PFSK-1 (cell line): ENCODE measurements at regions not wholly inside any gene's neighbourhood (a gene's known extent, or its start where the extent isn't known, plus 50 kb on each side); places are given as distances from the start of the nearest gene placed in this dataset.

ENCODE experiments used
- FOXP2 ChIP-seq: optimal IDR thresholded peaks from 2 replicates; pipeline ENCODE3; 2011; ENCODE audit warnings: borderline replicate concordance, control low read depth, inconsistent platforms; ENCODE audit not compliant: insufficient read depth; ENCODE audit errors: extremely low read length, extremely low read depth
- POLR2AphosphoS5 ChIP-seq: IDR thresholded peaks from 2 replicates; pipeline ENCODE4 v1.6.1; 2012; ENCODE audit warnings: low read depth, mild to moderate bottlenecking, control low read depth, low read length, moderate library complexity
- SIN3A ChIP-seq: IDR thresholded peaks from 2 replicates; pipeline ENCODE4 v1.6.1; 2012; ENCODE audit warnings: mild to moderate bottlenecking, low read length, moderate library complexity, borderline replicate concordance; ENCODE audit not compliant: insufficient read depth
- TAF1 ChIP-seq: IDR thresholded peaks from 2 replicates; pipeline ENCODE4 v1.6.1; 2012; ENCODE audit warnings: low read length, control low read depth, borderline replicate concordance; ENCODE audit not compliant: insufficient read depth
- TF ChIP-seq, protein P1 (sequence below), 2 experiments: IDR thresholded peaks; 2 replicates each; pipeline versions ENCODE4 v1.6.1 to v1.8.0; 2011 to 2012; ENCODE audit warnings: low read depth in 2 of 2, low read length in 2 of 2, control low read depth in 1 of 2, inconsistent platforms in 1 of 2, mild to moderate bottlenecking in 1 of 2, moderate library complexity in 1 of 2; ENCODE audit not compliant: insufficient read depth in 1 of 2

DNA sequence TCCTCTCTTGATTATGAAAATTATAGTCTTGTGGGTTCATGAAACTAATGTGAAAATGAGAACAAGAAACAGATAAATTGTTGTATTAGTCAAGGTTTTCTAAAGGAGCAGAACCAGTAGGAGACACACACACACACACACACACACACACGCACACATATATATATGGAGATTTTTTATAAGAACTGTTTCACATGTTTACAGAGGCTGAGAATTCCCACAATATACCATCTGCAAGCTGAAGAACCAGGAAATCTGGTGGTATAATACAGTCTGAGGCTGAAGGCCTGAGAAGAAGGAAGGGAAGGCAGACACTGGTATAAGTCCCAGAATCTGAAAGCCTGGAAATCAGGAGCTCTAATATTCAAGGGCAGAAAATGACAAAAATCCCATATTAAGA lies 70.9 kb upstream of the RGS18 start:
- TF ChIP-seq SIN3A, result no peak
- TF ChIP-seq TAF1, result no peak
- TF ChIP-seq POLR2AphosphoS5, result no peak
- TF ChIP-seq, protein P1, sequence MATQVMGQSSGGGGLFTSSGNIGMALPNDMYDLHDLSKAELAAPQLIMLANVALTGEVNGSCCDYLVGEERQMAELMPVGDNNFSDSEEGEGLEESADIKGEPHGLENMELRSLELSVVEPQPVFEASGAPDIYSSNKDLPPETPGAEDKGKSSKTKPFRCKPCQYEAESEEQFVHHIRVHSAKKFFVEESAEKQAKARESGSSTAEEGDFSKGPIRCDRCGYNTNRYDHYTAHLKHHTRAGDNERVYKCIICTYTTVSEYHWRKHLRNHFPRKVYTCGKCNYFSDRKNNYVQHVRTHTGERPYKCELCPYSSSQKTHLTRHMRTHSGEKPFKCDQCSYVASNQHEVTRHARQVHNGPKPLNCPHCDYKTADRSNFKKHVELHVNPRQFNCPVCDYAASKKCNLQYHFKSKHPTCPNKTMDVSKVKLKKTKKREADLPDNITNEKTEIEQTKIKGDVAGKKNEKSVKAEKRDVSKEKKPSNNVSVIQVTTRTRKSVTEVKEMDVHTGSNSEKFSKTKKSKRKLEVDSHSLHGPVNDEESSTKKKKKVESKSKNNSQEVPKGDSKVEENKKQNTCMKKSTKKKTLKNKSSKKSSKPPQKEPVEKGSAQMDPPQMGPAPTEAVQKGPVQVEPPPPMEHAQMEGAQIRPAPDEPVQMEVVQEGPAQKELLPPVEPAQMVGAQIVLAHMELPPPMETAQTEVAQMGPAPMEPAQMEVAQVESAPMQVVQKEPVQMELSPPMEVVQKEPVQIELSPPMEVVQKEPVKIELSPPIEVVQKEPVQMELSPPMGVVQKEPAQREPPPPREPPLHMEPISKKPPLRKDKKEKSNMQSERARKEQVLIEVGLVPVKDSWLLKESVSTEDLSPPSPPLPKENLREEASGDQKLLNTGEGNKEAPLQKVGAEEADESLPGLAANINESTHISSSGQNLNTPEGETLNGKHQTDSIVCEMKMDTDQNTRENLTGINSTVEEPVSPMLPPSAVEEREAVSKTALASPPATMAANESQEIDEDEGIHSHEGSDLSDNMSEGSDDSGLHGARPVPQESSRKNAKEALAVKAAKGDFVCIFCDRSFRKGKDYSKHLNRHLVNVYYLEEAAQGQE (IDR thresholded peaks at IDR 0.05; ENCODE audit: insufficient read depth in 1 of 2, low read depth in 2 of 2, low read length in 2 of 2), result no peak
- no peak for TF ChIP-seq FOXP2

DNA sequence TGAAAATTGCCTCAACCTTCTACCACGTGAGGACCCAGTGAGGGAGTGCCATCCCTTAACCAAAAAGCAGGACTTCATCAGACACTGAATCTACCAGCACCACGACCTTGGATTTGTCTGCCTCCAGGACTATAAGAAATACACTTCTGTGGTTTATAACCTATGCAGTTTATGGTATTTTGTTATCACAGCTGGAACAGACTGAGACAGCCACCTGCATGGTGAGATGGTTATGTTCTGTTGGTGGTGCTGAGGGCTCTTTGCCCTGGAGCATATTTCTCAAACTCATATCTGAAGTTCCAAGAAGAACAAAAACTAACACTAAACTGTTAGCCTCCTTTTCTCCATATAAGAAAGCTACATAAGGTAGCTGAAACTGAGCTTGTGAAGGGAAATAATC lies 69.8 kb upstream of the RGS18 start:
- TF ChIP-seq TAF1 (no peak), FOXP2 (no peak)

DNA sequence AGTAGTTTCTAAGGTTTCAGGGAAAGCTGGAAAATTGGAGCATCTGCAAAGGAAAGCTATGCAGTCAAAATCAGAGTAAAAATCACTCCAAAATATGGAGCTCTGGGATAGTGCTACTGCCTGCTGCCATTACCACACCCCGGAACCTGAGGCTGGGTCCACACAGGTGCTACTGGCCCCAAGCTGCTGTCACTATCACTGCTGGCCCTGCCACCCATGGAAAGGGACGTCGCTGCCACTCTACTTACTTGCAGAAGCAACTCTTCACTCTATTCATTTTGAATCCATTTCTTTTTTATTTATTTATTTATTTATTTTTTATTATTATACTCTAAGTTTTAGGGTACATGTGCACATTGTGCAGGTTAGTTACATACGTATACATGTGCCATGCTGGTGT lies 60.3 kb upstream of the RGS18 start:
- TF ChIP-seq, protein P1 (IDR thresholded peaks at IDR 0.05; ENCODE audit: insufficient read depth in 1 of 2, low read depth in 2 of 2, low read length in 2 of 2), result no peak
- TF ChIP-seq SIN3A (no peak), FOXP2 (no peak), TAF1 (no peak), POLR2AphosphoS5 (no peak)

DNA sequence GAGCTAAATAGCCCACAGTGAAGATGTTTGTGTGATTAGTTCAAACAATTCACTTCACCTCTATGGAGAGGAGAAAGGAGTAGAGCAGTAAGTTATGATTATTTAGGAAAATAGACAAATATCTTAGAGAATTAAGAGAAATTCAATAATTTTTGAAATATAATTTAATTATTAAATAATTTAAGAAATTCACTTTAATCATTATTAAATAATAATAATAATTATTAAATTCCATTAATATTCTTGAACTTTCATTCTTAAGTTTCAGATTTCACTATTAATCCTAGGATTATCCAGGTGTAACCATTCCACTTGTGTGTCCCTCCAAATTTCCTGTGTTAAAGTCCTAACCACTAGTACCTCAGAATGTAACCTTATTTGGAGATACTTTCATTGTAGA lies 58.9 kb upstream of the RGS18 start:
- TF ChIP-seq FOXP2 (no peak), POLR2AphosphoS5 (no peak), SIN3A (no peak), TAF1 (no peak)
- TF ChIP-seq, protein P1 (IDR thresholded peaks at IDR 0.05; ENCODE audit: insufficient read depth in 1 of 2, low read depth in 2 of 2, low read length in 2 of 2), result no peak

DNA sequence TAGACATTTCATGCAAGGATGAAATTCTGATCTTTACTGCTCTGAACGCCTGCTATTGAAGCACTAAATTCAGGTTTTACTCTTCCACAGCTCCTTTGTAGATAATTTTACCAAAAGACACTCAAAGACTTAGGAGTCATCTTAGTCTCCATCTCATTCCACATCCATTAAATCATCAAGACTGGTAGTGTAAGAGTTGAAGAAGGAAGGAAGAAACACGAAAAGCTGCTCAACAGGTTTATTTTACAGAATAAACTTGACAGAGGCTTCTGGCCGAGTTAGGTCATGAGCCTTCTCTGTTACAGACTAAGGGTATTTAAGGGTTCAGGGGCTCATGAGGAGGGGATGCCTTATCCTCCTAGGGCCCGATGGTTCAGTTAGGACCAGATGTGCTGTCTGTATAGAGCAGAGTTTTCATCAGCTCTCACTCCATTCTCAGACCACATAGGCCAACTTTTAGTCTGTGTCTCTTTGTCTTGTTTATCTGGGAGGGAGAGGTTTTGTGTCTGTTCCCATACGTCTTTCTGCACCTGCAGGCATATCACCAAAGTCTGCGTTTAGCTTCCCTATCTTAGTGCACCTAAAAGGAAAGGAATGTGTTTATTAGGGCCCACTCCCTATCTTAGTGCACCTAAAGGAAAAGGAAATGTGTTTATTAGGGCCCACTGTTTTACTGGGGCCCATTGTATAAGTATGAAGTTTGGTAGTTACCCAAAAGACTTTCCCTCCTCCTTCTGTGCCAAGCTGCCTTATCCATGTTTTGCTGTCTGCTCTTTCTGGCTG lies 57.4 kb upstream of the RGS18 start:
- TF ChIP-seq, protein P1 (IDR thresholded peaks at IDR 0.05; ENCODE audit: insufficient read depth in 1 of 2, low read depth in 2 of 2, low read length in 2 of 2), result no peak
- TF ChIP-seq SIN3A (no peak), TAF1 (no peak), POLR2AphosphoS5 (no peak), FOXP2 (no peak)
